Neural cell (in vitro differentiated cells): ENCODE measurements at regions not wholly inside any gene's neighbourhood (a gene's known extent, or its start where the extent isn't known, plus 50 kb on each side); places are given as distances from the start of the nearest gene placed in this dataset.

Experiments used
- EZH2 ChIP-seq: fragments of 200-600, 300-800 bp; shearing (Covaris generic), sonication (generic); IDR thresholded peaks from 2 replicates; pipeline ENCODE4 v1.6.1; 2014; ENCODE audit warnings: antibody characterized with exemption, low read length, borderline replicate concordance, mild to moderate bottlenecking; ENCODE audit not compliant: insufficient read depth, poor library complexity, severe bottlenecking
- POLR2AphosphoS5 ChIP-seq: IDR thresholded peaks from 2 replicates; pipeline ENCODE4 v1.6.1; 2012
- TF ChIP-seq, protein P1 (sequence below): fragments of 450-650 bp; IDR thresholded peaks from 2 replicates; pipeline ENCODE4 v1.5.1; 2014; ENCODE audit warnings: antibody characterized with exemption, mild to moderate bottlenecking, moderate library complexity; ENCODE audit not compliant: poor library complexity, severe bottlenecking

DNA sequence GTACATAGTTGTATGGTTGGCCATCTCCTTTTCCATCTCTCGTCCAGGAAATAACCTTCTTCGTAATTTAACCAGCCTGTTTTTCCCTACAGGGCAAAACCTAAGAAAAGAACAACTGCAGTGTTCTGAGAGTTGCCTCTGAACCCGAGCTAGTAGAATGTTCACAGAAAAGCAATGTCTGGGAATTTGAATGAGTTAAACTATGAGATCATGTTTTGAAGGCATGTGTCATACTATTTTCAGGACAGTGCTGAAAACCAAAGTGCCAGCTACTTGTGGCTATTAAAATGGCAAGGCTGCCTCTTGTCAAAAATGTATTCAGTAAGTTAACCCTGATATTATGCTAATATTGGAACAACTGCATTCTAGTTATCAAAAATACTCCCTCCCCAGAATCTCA lies 482.9 kb upstream of the SPRED2 start:
- TF ChIP-seq POLR2AphosphoS5 (no peak), EZH2 (no peak)
- TF ChIP-seq, protein P1, sequence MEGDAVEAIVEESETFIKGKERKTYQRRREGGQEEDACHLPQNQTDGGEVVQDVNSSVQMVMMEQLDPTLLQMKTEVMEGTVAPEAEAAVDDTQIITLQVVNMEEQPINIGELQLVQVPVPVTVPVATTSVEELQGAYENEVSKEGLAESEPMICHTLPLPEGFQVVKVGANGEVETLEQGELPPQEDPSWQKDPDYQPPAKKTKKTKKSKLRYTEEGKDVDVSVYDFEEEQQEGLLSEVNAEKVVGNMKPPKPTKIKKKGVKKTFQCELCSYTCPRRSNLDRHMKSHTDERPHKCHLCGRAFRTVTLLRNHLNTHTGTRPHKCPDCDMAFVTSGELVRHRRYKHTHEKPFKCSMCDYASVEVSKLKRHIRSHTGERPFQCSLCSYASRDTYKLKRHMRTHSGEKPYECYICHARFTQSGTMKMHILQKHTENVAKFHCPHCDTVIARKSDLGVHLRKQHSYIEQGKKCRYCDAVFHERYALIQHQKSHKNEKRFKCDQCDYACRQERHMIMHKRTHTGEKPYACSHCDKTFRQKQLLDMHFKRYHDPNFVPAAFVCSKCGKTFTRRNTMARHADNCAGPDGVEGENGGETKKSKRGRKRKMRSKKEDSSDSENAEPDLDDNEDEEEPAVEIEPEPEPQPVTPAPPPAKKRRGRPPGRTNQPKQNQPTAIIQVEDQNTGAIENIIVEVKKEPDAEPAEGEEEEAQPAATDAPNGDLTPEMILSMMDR, result no peak
